HCT116 (cell line): ENCODE measurements at regions not wholly inside any gene's neighbourhood (a gene's known extent, or its start where the extent isn't known, plus 50 kb on each side); places are given as distances from the start of the nearest gene placed in this dataset.

Source experiments
- ATF3 ChIP-seq: IDR thresholded peaks from 2 replicates; pipeline ENCODE4 v1.6.1; 2012
- CEBPB ChIP-seq: IDR thresholded peaks from 2 replicates; pipeline ENCODE4 v1.6.1; 2012; ENCODE audit warnings: low read depth
- CTCF ChIP-seq, 3 experiments: fragments of 200-600 bp in 1 of 3; sonication (generic) in 1 of 3; IDR thresholded peaks in 2 of 3; conservative IDR thresholded peaks in 1 of 3; 2 replicates each; pipeline ENCODE4 v1.5.1; 2012 to 2017; ENCODE audit warnings: low read depth in 2 of 3, low read length in 2 of 3, antibody characterized with exemption in 1 of 3, borderline replicate concordance in 1 of 3, control low read depth in 1 of 3, mild to moderate bottlenecking in 1 of 3, mixed read lengths in 1 of 3, mixed run types in 1 of 3, moderate library complexity in 1 of 3; ENCODE audit not compliant: insufficient read depth in 1 of 3
- EZH2 ChIP-seq: fragments of 200-600 bp; sonication (generic); IDR thresholded peaks from 2 replicates; pipeline ENCODE4 v1.6.1; 2017; ENCODE audit warnings: antibody characterized with exemption, mixed run types
- EZH2phosphoT487 ChIP-seq: fragments of 200-600 bp; IDR thresholded peaks from 2 replicates; pipeline ENCODE4 v1.6.1; 2018; ENCODE audit warnings: antibody characterized with exemption, borderline replicate concordance
- POLR2A ChIP-seq: IDR thresholded peaks from 2 replicates; pipeline ENCODE4 v1.7.0; 2011; ENCODE audit warnings: borderline replicate concordance; ENCODE audit not compliant: insufficient read depth, insufficient read length; ENCODE audit errors: extremely low read depth
- POLR2AphosphoS5 ChIP-seq: IDR thresholded peaks from 2 replicates; pipeline ENCODE4 v1.6.1; 2011; ENCODE audit warnings: mild to moderate bottlenecking, low read depth, low read length, moderate library complexity
- SIN3A ChIP-seq: IDR thresholded peaks from 2 replicates; pipeline ENCODE4 v1.6.1; 2012; ENCODE audit warnings: low read depth
- SRF ChIP-seq: IDR thresholded peaks from 2 replicates; pipeline ENCODE4 v1.6.1; 2012; ENCODE audit warnings: low read depth
- ZBTB33 ChIP-seq: IDR thresholded peaks from 2 replicates; pipeline ENCODE4 v1.6.1; 2011; ENCODE audit warnings: mild to moderate bottlenecking, low read length, moderate library complexity; ENCODE audit not compliant: insufficient replicate concordance; ENCODE audit errors: extremely low read depth
- TF ChIP-seq, protein P1 (sequence below): IDR thresholded peaks from 2 replicates; pipeline ENCODE4 v1.6.1; 2012
- TF ChIP-seq, protein P2 (sequence below): IDR thresholded peaks from 2 replicates; pipeline ENCODE4 v1.6.1; 2012; ENCODE audit warnings: low read depth

GRCh38 chr5:72562717-72563116, 55.5 kb upstream of the ZNF366 start:
- TF ChIP-seq CTCF (IDR thresholded peaks at IDR 0.05 in 2 of 3, conservative IDR thresholded peaks at IDR 0.05 in 1 of 3; ENCODE audit: borderline replicate concordance in 1 of 3, insufficient read depth in 1 of 3, low read depth in 2 of 3, low read length in 2 of 3), result no peak
- TF ChIP-seq POLR2AphosphoS5, result no peak
- no peak for TF ChIP-seq POLR2A
- no peak for TF ChIP-seq SRF
- TF ChIP-seq ATF3, result no peak
- TF ChIP-seq EZH2, result no peak
- TF ChIP-seq, protein P1, sequence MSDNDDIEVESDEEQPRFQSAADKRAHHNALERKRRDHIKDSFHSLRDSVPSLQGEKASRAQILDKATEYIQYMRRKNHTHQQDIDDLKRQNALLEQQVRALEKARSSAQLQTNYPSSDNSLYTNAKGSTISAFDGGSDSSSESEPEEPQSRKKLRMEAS, result no peak
- TF ChIP-seq, protein P2, sequence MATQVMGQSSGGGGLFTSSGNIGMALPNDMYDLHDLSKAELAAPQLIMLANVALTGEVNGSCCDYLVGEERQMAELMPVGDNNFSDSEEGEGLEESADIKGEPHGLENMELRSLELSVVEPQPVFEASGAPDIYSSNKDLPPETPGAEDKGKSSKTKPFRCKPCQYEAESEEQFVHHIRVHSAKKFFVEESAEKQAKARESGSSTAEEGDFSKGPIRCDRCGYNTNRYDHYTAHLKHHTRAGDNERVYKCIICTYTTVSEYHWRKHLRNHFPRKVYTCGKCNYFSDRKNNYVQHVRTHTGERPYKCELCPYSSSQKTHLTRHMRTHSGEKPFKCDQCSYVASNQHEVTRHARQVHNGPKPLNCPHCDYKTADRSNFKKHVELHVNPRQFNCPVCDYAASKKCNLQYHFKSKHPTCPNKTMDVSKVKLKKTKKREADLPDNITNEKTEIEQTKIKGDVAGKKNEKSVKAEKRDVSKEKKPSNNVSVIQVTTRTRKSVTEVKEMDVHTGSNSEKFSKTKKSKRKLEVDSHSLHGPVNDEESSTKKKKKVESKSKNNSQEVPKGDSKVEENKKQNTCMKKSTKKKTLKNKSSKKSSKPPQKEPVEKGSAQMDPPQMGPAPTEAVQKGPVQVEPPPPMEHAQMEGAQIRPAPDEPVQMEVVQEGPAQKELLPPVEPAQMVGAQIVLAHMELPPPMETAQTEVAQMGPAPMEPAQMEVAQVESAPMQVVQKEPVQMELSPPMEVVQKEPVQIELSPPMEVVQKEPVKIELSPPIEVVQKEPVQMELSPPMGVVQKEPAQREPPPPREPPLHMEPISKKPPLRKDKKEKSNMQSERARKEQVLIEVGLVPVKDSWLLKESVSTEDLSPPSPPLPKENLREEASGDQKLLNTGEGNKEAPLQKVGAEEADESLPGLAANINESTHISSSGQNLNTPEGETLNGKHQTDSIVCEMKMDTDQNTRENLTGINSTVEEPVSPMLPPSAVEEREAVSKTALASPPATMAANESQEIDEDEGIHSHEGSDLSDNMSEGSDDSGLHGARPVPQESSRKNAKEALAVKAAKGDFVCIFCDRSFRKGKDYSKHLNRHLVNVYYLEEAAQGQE, result no peak
- TF ChIP-seq CEBPB, result no peak
- TF ChIP-seq EZH2phosphoT487, result no peak
- TF ChIP-seq SIN3A, result no peak
- no peak for TF ChIP-seq ZBTB33
